Glutamatergic neuron (in vitro differentiated cells): ENCODE measurements at regions not wholly inside any gene's neighbourhood (a gene's known extent, or its start where the extent isn't known, plus 50 kb on each side); places are given as distances from the start of the nearest gene placed in this dataset.
"Not testable (repeated sequence)": the region's sequence is repeated elsewhere in the genome, so short reads cannot be mapped to it uniquely, and the experiment has no call there.

Experiments
- DNase-seq: peaks from one replicate; pipeline ENCODE4 v3.0.0; 2022
- H3K27ac Mint-ChIP-seq: one replicate; pipeline ENCODE4 v1.8.0; 2020; ENCODE audit warnings: mild to moderate bottlenecking, mixed read lengths, inconsistent platforms; ENCODE audit not compliant: unreplicated experiment
- H3K27me3 Mint-ChIP-seq: one replicate; pipeline ENCODE4 v1.8.0; 2020; ENCODE audit warnings: mild to moderate bottlenecking, moderate library complexity, mixed read lengths, inconsistent platforms; ENCODE audit not compliant: unreplicated experiment
- H3K36me3 Mint-ChIP-seq: one replicate; pipeline ENCODE4 v1.8.0; 2020; ENCODE audit warnings: mild to moderate bottlenecking, mixed read lengths, inconsistent platforms; ENCODE audit not compliant: unreplicated experiment
- H3K4me1 Mint-ChIP-seq: one replicate; pipeline ENCODE4 v1.8.0; 2020; ENCODE audit warnings: mild to moderate bottlenecking, low read depth, mixed read lengths, inconsistent platforms; ENCODE audit not compliant: unreplicated experiment
- H3K4me3 Mint-ChIP-seq: one replicate; pipeline ENCODE4 v1.8.0; 2020; ENCODE audit warnings: mild to moderate bottlenecking, mixed read lengths, inconsistent platforms; ENCODE audit not compliant: unreplicated experiment
- H3K9me3 Mint-ChIP-seq: one replicate; pipeline ENCODE4 v1.8.0; 2020; ENCODE audit warnings: mild to moderate bottlenecking, moderate library complexity, mixed read lengths, inconsistent platforms; ENCODE audit not compliant: unreplicated experiment
- CTCF ChIP-seq: fragments of 200-600 bp; sonication (generic); IDR thresholded peaks from one replicate; pipeline ENCODE4 v1.5.0; 2021; ENCODE audit not compliant: partially characterized antibody, unreplicated experiment

GRCh38 chr5:44756097-44756496 is 52.6 kb upstream of the MRPS30 start:
- not testable (repeated sequence) for H3K36me3 Mint-ChIP-seq, H3K4me3 Mint-ChIP-seq, DNase-seq, H3K4me1 Mint-ChIP-seq, H3K27me3 Mint-ChIP-seq, H3K27ac Mint-ChIP-seq, H3K9me3 Mint-ChIP-seq

DNA sequence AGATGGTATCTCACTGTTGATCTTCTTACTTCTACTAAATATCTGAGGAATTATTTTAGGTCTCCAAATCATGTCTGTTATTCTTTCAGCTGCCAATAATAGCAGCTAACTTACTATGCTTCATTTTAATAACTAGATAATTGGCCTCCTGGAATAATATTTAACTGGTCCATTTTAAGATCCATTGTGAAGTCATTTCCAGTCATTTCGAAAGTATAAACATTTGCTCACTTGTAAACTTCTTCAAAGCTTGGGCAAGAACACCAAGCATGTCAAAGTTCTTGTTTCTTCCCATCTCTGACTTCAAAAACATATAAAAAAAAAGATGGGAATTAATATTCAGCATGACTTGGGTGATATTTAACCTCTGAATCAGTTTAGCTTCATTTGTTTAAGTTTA is 61.4 kb upstream of the MRPS30 start:
- Mint-ChIP-seq H3K4me1 (no peaks in the 10 kb centered on the region), H3K27me3 (no peaks in the 10 kb centered on the region), H3K36me3 (no peaks in the 10 kb centered on the region), H3K4me3 (no peak overlapping the region), H3K9me3 (no peaks in the 10 kb centered on the region), H3K27ac (no peak overlapping the region)
- no peak for DNase-seq
- TF ChIP-seq CTCF: no peak

DNA sequence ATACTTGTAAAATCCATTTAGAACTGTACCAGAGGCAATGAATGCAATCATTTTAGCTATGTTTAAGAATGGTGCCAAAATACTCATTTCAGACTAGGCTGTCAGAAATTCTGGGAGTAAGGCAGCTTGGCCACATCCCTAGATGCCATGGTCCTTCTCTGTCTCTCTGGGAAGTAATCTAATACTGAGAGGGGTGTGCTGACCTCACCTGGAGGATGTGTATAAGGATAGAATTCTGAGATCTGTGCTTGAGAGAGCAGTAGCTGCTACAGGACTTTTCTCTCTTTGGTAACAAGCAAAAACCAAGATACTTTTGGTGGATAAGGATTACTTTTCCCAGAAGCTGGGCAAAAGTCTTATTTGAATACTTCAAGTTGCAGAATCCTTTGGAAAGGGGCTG is 68.1 kb upstream of the MRPS30 start:
- no peaks in the 10 kb centered on the region for H3K27me3 Mint-ChIP-seq
- H3K36me3 Mint-ChIP-seq: no peaks in the 10 kb centered on the region
- H3K4me3 Mint-ChIP-seq: no peak overlapping the region
- H3K27ac Mint-ChIP-seq: no peak overlapping the region
- no peak for TF ChIP-seq CTCF
- no peak for DNase-seq
- no peaks in the 10 kb centered on the region for H3K4me1 Mint-ChIP-seq
- H3K9me3 Mint-ChIP-seq: no peaks in the 10 kb centered on the region

DNA sequence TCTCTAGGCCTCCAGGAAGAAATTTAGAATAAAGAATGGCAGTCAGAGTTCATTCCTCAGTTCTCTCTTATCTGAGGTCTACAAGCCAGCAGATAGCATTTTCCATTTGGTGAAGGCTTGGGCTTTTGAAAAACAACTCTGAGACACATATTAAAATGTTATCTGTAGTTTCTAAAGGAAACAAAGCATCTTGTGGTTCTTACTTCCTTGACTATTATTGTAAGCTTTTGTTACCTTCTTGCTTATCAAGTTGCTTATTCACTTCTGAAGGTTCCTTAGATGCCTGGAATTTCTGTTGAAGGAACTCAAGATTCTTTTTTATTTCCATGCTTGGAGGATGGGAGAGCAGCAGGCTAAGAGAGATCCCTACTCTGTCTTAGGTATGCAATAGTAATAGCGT is 79.2 kb upstream of the MRPS30 start:
- Mint-ChIP-seq H3K27me3 (peaks cover 3% of the 10 kb centered on the region), H3K27ac (no peak overlapping the region), H3K9me3 (no peaks in the 10 kb centered on the region), H3K4me3 (no peak overlapping the region), H3K36me3 (no peaks in the 10 kb centered on the region), H3K4me1 (peaks cover 2% of the 10 kb centered on the region)
- TF ChIP-seq CTCF: no peak
- DNase-seq: no peak

DNA sequence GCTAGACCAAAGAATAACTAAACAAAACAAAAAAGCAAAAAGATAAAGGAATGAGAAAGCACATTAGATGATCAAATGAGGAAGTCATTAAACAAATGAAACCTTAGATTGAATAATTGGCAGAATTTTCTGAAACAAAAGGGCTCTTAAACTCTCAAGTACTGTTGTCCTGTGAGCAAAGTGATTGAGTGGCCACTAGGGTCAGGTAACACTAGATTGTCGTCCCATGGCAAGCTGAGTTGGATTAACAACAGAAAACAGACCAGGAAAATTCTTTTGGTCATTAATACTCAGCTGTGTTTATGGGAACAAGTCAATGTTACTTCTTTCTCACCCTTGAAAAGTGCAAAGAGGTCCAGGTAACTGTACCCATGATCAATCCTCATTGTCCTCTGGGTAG is 81.6 kb upstream of the MRPS30 start:
- Mint-ChIP-seq H3K27me3 (peaks cover 3% of the 10 kb centered on the region), H3K4me1 (peaks cover 2% of the 10 kb centered on the region), H3K9me3 (no peaks in the 10 kb centered on the region), H3K36me3 (no peaks in the 10 kb centered on the region), H3K4me3 (no peak overlapping the region), H3K27ac (no peak overlapping the region)
- DNase-seq: no peak
- TF ChIP-seq CTCF: no peak

GRCh38 chr5:44719856-44720255 is 88.9 kb upstream of the MRPS30 start:
- no peak for TF ChIP-seq CTCF
- Mint-ChIP-seq H3K9me3 (no peaks in the 10 kb centered on the region), H3K27ac (no peak overlapping the region), H3K4me1 (no peaks in the 10 kb centered on the region), H3K27me3 (no peaks in the 10 kb centered on the region), H3K36me3 (no peaks in the 10 kb centered on the region), H3K4me3 (no peak overlapping the region)
- DNase-seq: no peak
